Psoas muscle (tissue), 7 donors: ENCODE measurements at regions not wholly inside any gene's neighbourhood (a gene's known extent, or its start where the extent isn't known, plus 50 kb on each side); places are given as distances from the start of the nearest gene placed in this dataset.

Source experiments
- ATAC-seq, 4 donors: fragments of 200-7000 bp; cut with Tn5 transposase; one replicate each; pipeline ENCODE4 v1.9.1; 2020; ENCODE audit warnings: moderate library complexity in 3 of 4, mild to moderate bottlenecking in 2 of 4
- DNase-seq, 2 donors: peaks; one replicate each; pipeline ENCODE4 v3.0.0-alpha.2; 2020
- H3K27ac ChIP-seq: fragments of 200-600 bp; one replicate; pipeline ENCODE4 v1.8.0; 2022
- H3K27me3 ChIP-seq, 3 donors: fragments of 200-600 bp in 1 of 3; one replicate each; pipeline versions ENCODE4 v1.6.1 to v1.8.0; 2013 to 2022; ENCODE audit warnings: low read length in 2 of 3, mild to moderate bottlenecking in 2 of 3, moderate library complexity in 1 of 3; ENCODE audit not compliant: insufficient read depth in 3 of 3
- H3K36me3 ChIP-seq, 2 donors: fragments of 200-600 bp in 1 of 2; one replicate each; pipeline versions ENCODE4 v1.6.1 to v1.8.0; 2013 to 2022; ENCODE audit warnings: low read depth in 1 of 2, mild to moderate bottlenecking in 1 of 2, moderate library complexity in 1 of 2; ENCODE audit not compliant: insufficient read depth in 1 of 2
- H3K4me1 ChIP-seq: fragments of 200-600 bp; one replicate; pipeline ENCODE4 v1.8.0; 2022
- H3K4me3 ChIP-seq: fragments of 200-600 bp; one replicate; pipeline ENCODE4 v1.8.0; 2022; ENCODE audit warnings: mild to moderate bottlenecking
- H3K9me3 ChIP-seq: fragments of 200-600 bp; one replicate; pipeline ENCODE4 v1.8.0; 2022
- WGBS, 3 donors: extraction: QIAGEN DNeasy Blood & Tissue Kit; methylation state at CpG; one replicate each; pipeline versions ENCODE4 v1.1.6 to v1.1.7; 2013; 5-methylcytosine and 5-hydroxymethylcytosine counted together
- intact Hi-C, 2 donors: fragments of 100-400 bp; cut with DNase I; formaldehyde crosslinking; loops; one replicate each; pipeline versions ENCODE4 v1.11.0 to v1.14.2; 2022
- TF ChIP-seq, protein P1 (sequence below): fragments of 200-600 bp; IDR thresholded peaks from one replicate; pipeline ENCODE4 v1.8.0; 2022; ENCODE audit warnings: antibody characterized with exemption
- donor health status: healthy with polysubstance abuse.
- donor health status: DM: no; HTN: no; CAD: no; lungs with moderate emphysema.
- donor health status: Bipolar disorder and iron deficiency.
- donor health status: healthy.
- donor health status: DM: yes; HTN: yes; CAD: no.
- donor health status: DM: no; HTN: no; CAD: no.
- donor health status: DM: yes; HTN: yes; CAD: no.

DNA sequence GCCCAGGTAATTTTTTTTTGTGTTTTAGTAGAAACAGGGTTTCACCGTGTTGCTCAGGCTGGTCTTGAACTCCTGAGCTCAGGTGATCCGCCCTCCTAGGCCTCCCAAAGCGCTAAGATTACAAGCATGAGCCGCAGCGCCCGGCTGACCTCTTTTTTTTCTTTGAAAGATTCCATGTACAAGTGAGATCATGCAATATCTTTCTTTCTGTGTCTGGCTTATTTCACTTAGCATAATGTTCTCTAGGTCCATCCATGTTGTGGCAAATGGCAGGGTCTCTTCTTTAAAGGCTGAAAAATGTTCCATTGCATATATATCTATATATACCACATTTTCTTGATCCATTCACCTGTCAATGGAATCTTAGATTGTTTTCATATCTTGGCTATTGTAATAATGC lies 255.0 kb upstream of the MYOCD start:
- ATAC-seq (no peak), DNase-seq (no peak)
- H3K36me3 ChIP-seq: no peaks in the 10 kb centered on the region
- no peak overlapping the region for H3K4me3 ChIP-seq
- intact Hi-C loops: no loop called here
- 90 to 94% (median 93%) methylated on average over 6 of the region's 6 CpGs for WGBS, 3 donors
- H3K27ac ChIP-seq: no peak overlapping the region
- TF ChIP-seq, protein P1, sequence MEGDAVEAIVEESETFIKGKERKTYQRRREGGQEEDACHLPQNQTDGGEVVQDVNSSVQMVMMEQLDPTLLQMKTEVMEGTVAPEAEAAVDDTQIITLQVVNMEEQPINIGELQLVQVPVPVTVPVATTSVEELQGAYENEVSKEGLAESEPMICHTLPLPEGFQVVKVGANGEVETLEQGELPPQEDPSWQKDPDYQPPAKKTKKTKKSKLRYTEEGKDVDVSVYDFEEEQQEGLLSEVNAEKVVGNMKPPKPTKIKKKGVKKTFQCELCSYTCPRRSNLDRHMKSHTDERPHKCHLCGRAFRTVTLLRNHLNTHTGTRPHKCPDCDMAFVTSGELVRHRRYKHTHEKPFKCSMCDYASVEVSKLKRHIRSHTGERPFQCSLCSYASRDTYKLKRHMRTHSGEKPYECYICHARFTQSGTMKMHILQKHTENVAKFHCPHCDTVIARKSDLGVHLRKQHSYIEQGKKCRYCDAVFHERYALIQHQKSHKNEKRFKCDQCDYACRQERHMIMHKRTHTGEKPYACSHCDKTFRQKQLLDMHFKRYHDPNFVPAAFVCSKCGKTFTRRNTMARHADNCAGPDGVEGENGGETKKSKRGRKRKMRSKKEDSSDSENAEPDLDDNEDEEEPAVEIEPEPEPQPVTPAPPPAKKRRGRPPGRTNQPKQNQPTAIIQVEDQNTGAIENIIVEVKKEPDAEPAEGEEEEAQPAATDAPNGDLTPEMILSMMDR: no peak
- no peaks in the 10 kb centered on the region for H3K9me3 ChIP-seq
- H3K4me1 ChIP-seq: no peaks in the 10 kb centered on the region
- no peaks in the 10 kb centered on the region for H3K27me3 ChIP-seq

DNA sequence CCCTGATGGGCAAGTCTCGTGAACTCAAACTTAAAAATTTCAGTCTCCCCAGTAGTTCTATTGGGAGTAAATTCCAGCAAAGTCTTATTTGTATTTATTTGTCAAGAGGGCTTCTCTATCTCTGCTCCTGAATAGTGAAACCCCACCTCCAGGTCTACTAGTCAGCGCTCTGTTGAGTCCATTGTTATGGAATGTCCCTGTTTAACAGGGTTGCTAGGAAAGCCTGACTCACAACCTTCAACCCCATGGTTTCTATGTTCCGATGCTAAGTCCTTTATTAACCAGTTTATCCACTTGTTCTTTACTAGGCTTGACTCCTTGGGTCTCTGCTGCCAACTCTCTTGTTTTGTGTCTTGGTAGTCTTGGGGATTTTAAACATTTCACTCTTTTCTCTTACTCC lies 250.7 kb upstream of the MYOCD start:
- ATAC-seq: no peak
- no peaks in the 10 kb centered on the region for H3K4me1 ChIP-seq
- H3K4me3 ChIP-seq: no peak overlapping the region
- intact Hi-C loops: no loop called here
- H3K27ac ChIP-seq: no peak overlapping the region
- no peak for DNase-seq
- 81 to 85% (median 83%) methylated on average over 3 of the region's 3 CpGs for WGBS, 3 donors
- H3K36me3 ChIP-seq: no peaks in the 10 kb centered on the region
- H3K9me3 ChIP-seq: no peaks in the 10 kb centered on the region
- TF ChIP-seq, protein P1: no peak
- H3K27me3 ChIP-seq: no peaks in the 10 kb centered on the region

DNA sequence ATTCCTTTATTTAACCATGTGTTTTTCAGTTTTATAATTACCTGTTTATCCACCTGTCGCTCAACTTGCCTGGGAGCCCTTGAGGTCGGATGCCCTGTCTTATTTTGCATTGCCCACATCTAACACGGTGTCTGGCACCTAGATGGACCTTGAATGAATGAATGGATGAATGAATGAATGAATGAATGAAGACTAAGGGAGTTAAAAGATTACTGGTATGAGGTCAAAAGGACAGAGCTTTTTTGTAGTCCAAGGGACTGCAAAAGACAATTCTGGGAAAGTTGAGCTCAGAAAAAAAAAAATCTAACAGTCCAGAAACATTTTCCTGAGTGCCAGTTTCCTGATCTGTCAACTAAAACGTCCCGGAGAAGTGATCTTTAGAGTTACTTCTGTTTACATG lies 244.6 kb upstream of the MYOCD start:
- WGBS, 3 donors: 62 to 68% (median 64%) methylated on average over 5 of the region's 5 CpGs
- DNase-seq (no peak), ATAC-seq (no peak)
- TF ChIP-seq, protein P1: no peak
- Histone ChIP-seq H3K27me3 (no peaks in the 10 kb centered on the region), H3K36me3 (no peaks in the 10 kb centered on the region), H3K4me1 (no peaks in the 10 kb centered on the region), H3K9me3 (peaks cover 4% of the 10 kb centered on the region), H3K27ac (no peak overlapping the region), H3K4me3 (no peak overlapping the region)
- intact Hi-C loops: no loop called here

DNA sequence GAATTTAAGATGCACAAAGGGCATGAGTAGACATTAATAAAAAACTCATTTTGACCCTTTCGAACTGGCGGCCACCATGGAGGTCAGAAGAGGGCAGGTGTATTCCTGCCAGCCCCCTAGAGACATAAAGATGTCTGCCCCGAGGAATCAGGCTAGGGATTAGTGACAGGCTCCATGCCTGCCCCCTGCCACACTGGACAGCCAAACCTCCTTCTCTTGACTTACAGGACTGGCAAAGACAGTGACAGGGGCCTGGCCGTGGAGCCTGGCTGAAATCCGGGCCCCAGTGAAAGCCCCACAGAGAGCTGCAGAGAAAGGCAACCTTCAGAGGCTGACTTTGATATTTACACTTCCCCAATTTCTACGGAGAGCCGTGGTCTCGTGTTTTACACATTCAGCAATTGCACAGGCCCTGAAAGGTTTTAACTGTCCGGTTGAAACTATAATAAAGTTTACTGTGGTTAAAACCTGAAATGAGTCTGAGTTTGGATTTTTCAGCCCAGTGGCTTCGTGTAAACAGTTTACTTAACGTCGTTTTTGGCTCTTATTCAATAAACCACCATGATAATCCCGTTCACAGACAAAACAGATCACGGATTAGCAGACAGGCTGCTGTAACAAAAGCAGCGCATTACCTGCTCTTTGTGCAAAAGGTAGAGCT lies 243.9 kb upstream of the MYOCD start:
- Histone ChIP-seq H3K4me1 (no peaks in the 10 kb centered on the region), H3K4me3 (no peak overlapping the region), H3K9me3 (peaks cover 4% of the 10 kb centered on the region), H3K27ac (no peak overlapping the region), H3K27me3 (no peaks in the 10 kb centered on the region), H3K36me3 (no peaks in the 10 kb centered on the region)
- intact Hi-C loops: no loop called here
- no peak for ATAC-seq
- DNase-seq: no peak
- TF ChIP-seq, protein P1: no peak
- WGBS, 3 donors: 38 to 41% (median 38%) methylated on average over 15 of the region's 15 CpGs

DNA sequence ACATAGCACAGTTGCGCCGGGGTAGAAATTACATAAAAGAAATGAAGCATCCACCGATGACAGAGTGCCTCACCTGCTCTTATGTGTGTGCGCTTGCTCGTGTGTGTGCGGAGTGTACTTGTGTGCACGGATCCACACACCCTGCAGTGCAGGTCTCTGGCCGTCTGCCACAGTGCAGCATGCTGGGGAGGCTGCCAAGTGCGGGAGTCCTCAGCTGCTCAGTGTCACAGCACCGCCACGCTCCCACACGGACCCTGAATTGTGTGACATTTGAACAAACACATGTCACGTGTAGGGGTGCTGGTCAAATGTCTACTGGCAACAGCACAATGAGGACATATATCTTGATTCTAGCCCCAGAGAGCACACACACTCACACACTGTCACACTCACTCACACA lies 243.0 kb upstream of the MYOCD start:
- intact Hi-C loops: no loop called here
- Histone ChIP-seq H3K27me3 (no peaks in the 10 kb centered on the region), H3K4me3 (no peak overlapping the region), H3K36me3 (no peaks in the 10 kb centered on the region), H3K27ac (no peak overlapping the region), H3K9me3 (peaks cover 4% of the 10 kb centered on the region), H3K4me1 (no peaks in the 10 kb centered on the region)
- 47 to 57% (median 50%) methylated on average over 13 of the region's 13 CpGs for WGBS, 3 donors
- no peak for ATAC-seq
- TF ChIP-seq, protein P1: no peak
- DNase-seq: no peak
